HUES48 (cell line): ENCODE measurements at regions not wholly inside any gene's neighbourhood (a gene's known extent, or its start where the extent isn't known, plus 50 kb on each side); places are given as distances from the start of the nearest gene placed in this dataset.
A peak's percentile ranks its signal among the peaks of the same experiment; 100 is the strongest.

Experiments
- H3K27ac ChIP-seq: one replicate; pipeline ENCODE4 v1.7.0; 2013; ENCODE audit warnings: low read depth, low read length, inconsistent platforms
- H3K27me3 ChIP-seq: 2 replicates; pipeline ENCODE4 v1.6.1; 2013; ENCODE audit warnings: mild to moderate bottlenecking, low read length; ENCODE audit not compliant: control insufficient read depth, insufficient read depth
- H3K36me3 ChIP-seq: 2 replicates; pipeline ENCODE4 v1.6.1; 2013; ENCODE audit warnings: low read length; ENCODE audit not compliant: control insufficient read depth, insufficient read depth
- H3K4me1 ChIP-seq: 2 replicates; pipeline ENCODE4 v1.6.1; 2013; ENCODE audit warnings: mild to moderate bottlenecking, low read length; ENCODE audit not compliant: control insufficient read depth, insufficient read depth
- H3K4me3 ChIP-seq: 2 replicates; pipeline ENCODE4 v1.5.1; 2013; ENCODE audit warnings: mild to moderate bottlenecking, low read depth, low read length
- H3K9ac ChIP-seq: 2 replicates; pipeline ENCODE4 v1.6.1; 2013; ENCODE audit warnings: mild to moderate bottlenecking, low read depth, low read length, moderate library complexity
- H3K9me3 ChIP-seq: 2 replicates; pipeline ENCODE4 v1.6.1; 2013; ENCODE audit warnings: low read length; ENCODE audit not compliant: control insufficient read depth, insufficient read depth

- Histone ChIP-seq H3K27ac (no peak overlapping the region), H3K4me1 (peaks cover 13% of the 10 kb centered on the region), H3K27me3 (peaks cover 2% of the 10 kb centered on the region; the same call in 1 of the 2 replicates), H3K9me3 (no peaks in the 10 kb centered on the region), H3K36me3 (no peaks in the 10 kb centered on the region), H3K4me3 (peak overlapping the region; percentile 71), H3K9ac (no peak overlapping the region)
Measured at GRCh38 chr17:79220201-79220712, 145.6 kb downstream of the ENGASE start.

GRCh38 chr17:79219208-79219935 lies 144.7 kb downstream of the ENGASE start:
- H3K4me1 ChIP-seq = peaks cover 13% of the 10 kb centered on the region

GRCh38 chr17:79218825-79219200 lies 144.2 kb downstream of the ENGASE start:
- Histone ChIP-seq H3K4me3 (no peak overlapping the region), H3K36me3 (no peaks in the 10 kb centered on the region), H3K27me3 (peaks cover 2% of the 10 kb centered on the region; the same call in 1 of the 2 replicates), H3K27ac (no peak overlapping the region), H3K4me1 (peaks cover 13% of the 10 kb centered on the region), H3K9me3 (no peaks in the 10 kb centered on the region), H3K9ac (no peak overlapping the region)

More at GRCh38 chr17:79219208-79219935, 144.7 kb downstream of the ENGASE start:
- H3K36me3 ChIP-seq = no peaks in the 10 kb centered on the region
- no peaks in the 10 kb centered on the region for H3K9me3 ChIP-seq
- H3K4me3 ChIP-seq = no peak overlapping the region
- no peak overlapping the region for H3K9ac ChIP-seq
- H3K27me3 ChIP-seq = peaks cover 2% of the 10 kb centered on the region; the same call in 1 of the 2 replicates
- H3K27ac ChIP-seq = no peak overlapping the region

GRCh38 chr17:79218175-79218824 lies 143.7 kb downstream of the ENGASE start:
- H3K9ac ChIP-seq = no peak overlapping the region
- H3K4me3 ChIP-seq = no peak overlapping the region
- peaks cover 2% of the 10 kb centered on the region; the same call in 1 of the 2 replicates for H3K27me3 ChIP-seq
- no peaks in the 10 kb centered on the region for H3K36me3 ChIP-seq
- H3K9me3 ChIP-seq = no peaks in the 10 kb centered on the region
- H3K27ac ChIP-seq = no peak overlapping the region
- H3K4me1 ChIP-seq = peaks cover 16% of the 10 kb centered on the region

- Histone ChIP-seq H3K4me3 (no peak overlapping the region), H3K36me3 (no peaks in the 10 kb centered on the region), H3K27ac (no peak overlapping the region), H3K9me3 (no peaks in the 10 kb centered on the region), H3K27me3 (0 out of 2 replicates have a peak, but pooled peaks cover 2% of the 10 kb centered on the region), H3K9ac (no peak overlapping the region), H3K4me1 (peaks cover 22% of the 10 kb centered on the region)
Measured at GRCh38 chr17:79217473-79218135, 143.0 kb downstream of the ENGASE start.

- H3K9ac ChIP-seq = no peak overlapping the region
- H3K36me3 ChIP-seq = no peaks in the 10 kb centered on the region
- 0 out of 2 replicates have a peak, but pooled peaks cover 2% of the 10 kb centered on the region for H3K27me3 ChIP-seq
- H3K9me3 ChIP-seq = no peaks in the 10 kb centered on the region
- H3K27ac ChIP-seq = no peak overlapping the region
- H3K4me3 ChIP-seq = no peak overlapping the region
- H3K4me1 ChIP-seq = peaks cover 26% of the 10 kb centered on the region
Measured at GRCh38 chr17:79216826-79217225, 142.2 kb downstream of the ENGASE start.

GRCh38 chr17:79216391-79216790 lies 141.8 kb downstream of the ENGASE start:
- H3K9ac ChIP-seq = no peak overlapping the region
- no peak overlapping the region for H3K4me3 ChIP-seq
- H3K27me3 ChIP-seq = 0 out of 2 replicates have a peak, but pooled peaks cover 2% of the 10 kb centered on the region
- H3K36me3 ChIP-seq = no peaks in the 10 kb centered on the region
- H3K9me3 ChIP-seq = no peaks in the 10 kb centered on the region
- no peak overlapping the region for H3K27ac ChIP-seq
- peaks cover 30% of the 10 kb centered on the region for H3K4me1 ChIP-seq

- Histone ChIP-seq H3K9me3 (no peaks in the 10 kb centered on the region), H3K4me1 (peaks cover 27% of the 10 kb centered on the region), H3K36me3 (no peaks in the 10 kb centered on the region), H3K9ac (no peak overlapping the region), H3K27ac (no peak overlapping the region), H3K4me3 (no peak overlapping the region), H3K27me3 (0 out of 2 replicates have a peak, but pooled peaks cover 2% of the 10 kb centered on the region)
Measured at GRCh38 chr17:79215631-79216030, 141.0 kb downstream of the ENGASE start.

- no peaks in the 10 kb centered on the region for H3K27me3 ChIP-seq
- H3K27ac ChIP-seq = no peak overlapping the region
- H3K9me3 ChIP-seq = no peaks in the 10 kb centered on the region
- H3K36me3 ChIP-seq = no peaks in the 10 kb centered on the region
- peaks cover 22% of the 10 kb centered on the region; the same call in 1 of the 2 replicates for H3K4me1 ChIP-seq
- no peak overlapping the region for H3K4me3 ChIP-seq
- H3K9ac ChIP-seq = no peak overlapping the region
Measured at GRCh38 chr17:79214940-79215604, 140.4 kb downstream of the ENGASE start.

- no peak overlapping the region for H3K9ac ChIP-seq
- no peaks in the 10 kb centered on the region for H3K27me3 ChIP-seq
- H3K27ac ChIP-seq = no peak overlapping the region
- H3K9me3 ChIP-seq = no peaks in the 10 kb centered on the region
- H3K36me3 ChIP-seq = no peaks in the 10 kb centered on the region
- H3K4me1 ChIP-seq = peaks cover 21% of the 10 kb centered on the region; the same call in 1 of the 2 replicates
- no peak overlapping the region for H3K4me3 ChIP-seq
Measured at GRCh38 chr17:79214459-79214858, 139.8 kb downstream of the ENGASE start.
